ENCODE measurements at regions not wholly inside any gene's neighbourhood (a gene's known extent, or its start where the extent isn't known, plus 50 kb on each side); places are given as distances from the start of the nearest gene placed in this dataset.

- no peak overlapping the region for H3K27ac ChIP-seq
- H3K9me3 ChIP-seq: no peaks in the 10 kb centered on the region
- no peak for DNase-seq
- TF ChIP-seq, protein P1, sequence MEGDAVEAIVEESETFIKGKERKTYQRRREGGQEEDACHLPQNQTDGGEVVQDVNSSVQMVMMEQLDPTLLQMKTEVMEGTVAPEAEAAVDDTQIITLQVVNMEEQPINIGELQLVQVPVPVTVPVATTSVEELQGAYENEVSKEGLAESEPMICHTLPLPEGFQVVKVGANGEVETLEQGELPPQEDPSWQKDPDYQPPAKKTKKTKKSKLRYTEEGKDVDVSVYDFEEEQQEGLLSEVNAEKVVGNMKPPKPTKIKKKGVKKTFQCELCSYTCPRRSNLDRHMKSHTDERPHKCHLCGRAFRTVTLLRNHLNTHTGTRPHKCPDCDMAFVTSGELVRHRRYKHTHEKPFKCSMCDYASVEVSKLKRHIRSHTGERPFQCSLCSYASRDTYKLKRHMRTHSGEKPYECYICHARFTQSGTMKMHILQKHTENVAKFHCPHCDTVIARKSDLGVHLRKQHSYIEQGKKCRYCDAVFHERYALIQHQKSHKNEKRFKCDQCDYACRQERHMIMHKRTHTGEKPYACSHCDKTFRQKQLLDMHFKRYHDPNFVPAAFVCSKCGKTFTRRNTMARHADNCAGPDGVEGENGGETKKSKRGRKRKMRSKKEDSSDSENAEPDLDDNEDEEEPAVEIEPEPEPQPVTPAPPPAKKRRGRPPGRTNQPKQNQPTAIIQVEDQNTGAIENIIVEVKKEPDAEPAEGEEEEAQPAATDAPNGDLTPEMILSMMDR (IDR thresholded peaks at IDR 0.05): no peak
- no peak overlapping the region for H3K4me3 ChIP-seq
- no peaks in the 10 kb centered on the region for H3K27me3 ChIP-seq
- intact Hi-C loops (cut with DNase I; ENCODE audit: low total_unique reads): no loop called here
- no peaks in the 10 kb centered on the region for H3K36me3 ChIP-seq
- no peaks in the 10 kb centered on the region for H3K4me1 ChIP-seq
Observed at GRCh38 chr3:63043631-63044030, 168.4 kb upstream of the CADPS start.

- H3K27ac ChIP-seq: no peak overlapping the region
- TF ChIP-seq, protein P1 (IDR thresholded peaks at IDR 0.05): no peak
- DNase-seq: no peak
- no peak overlapping the region for H3K4me3 ChIP-seq
- intact Hi-C loops (cut with DNase I; ENCODE audit: low total_unique reads): no loop called here
- no peaks in the 10 kb centered on the region for H3K4me1 ChIP-seq
- no peaks in the 10 kb centered on the region for H3K36me3 ChIP-seq
- H3K9me3 ChIP-seq: no peaks in the 10 kb centered on the region
- no peaks in the 10 kb centered on the region for H3K27me3 ChIP-seq
Observed at GRCh38 chr3:63046152-63046551, 170.9 kb upstream of the CADPS start.

DNA sequence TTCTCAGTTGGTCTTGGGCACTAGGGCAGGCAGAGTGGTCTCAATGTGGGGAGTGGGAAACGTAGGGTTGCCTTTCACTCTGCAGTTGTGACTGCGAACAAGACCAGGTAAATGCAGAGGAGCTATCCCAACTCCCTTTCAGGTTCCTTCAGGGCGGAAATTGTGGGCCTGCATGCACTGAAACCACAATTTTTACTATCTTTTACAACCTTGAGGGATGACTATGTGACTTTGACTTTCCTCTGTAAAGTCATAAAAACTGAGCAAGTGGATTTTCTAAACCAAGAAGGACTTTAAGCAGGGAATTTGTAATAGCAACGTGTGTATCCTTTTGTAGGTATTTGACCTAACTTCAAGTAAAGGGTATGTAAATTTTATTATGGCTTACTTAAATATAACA lies 171.4 kb upstream of the CADPS start:
- intact Hi-C loops (cut with DNase I; ENCODE audit: low total_unique reads): no loop called here
- Histone ChIP-seq H3K9me3 (no peaks in the 10 kb centered on the region), H3K27me3 (no peaks in the 10 kb centered on the region), H3K4me1 (no peaks in the 10 kb centered on the region), H3K27ac (no peak overlapping the region), H3K4me3 (no peak overlapping the region), H3K36me3 (no peaks in the 10 kb centered on the region)
- TF ChIP-seq, protein P1 (IDR thresholded peaks at IDR 0.05): no peak
- no peak for DNase-seq

DNA sequence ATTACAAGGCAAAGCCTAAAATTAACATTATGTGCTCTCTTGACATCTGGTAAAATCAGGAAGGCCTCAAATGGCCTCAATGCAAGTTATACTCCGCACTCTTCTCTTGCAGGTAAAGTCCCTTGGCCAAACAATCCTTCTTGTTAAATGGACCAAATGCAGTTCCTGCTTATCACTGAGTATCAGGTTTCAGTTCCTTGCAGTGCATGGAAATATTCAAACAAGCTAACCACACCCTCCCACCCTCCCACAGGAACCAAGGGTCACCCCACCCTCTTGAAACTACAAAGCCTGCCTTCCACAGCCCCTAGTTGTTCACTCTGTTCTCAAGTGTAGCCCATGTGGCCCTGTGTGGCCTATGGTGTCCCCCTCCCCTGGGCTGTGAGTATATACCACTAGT lies 171.9 kb upstream of the CADPS start:
- TF ChIP-seq, protein P1 (IDR thresholded peaks at IDR 0.05): no peak
- H3K9me3 ChIP-seq: no peaks in the 10 kb centered on the region
- no peaks in the 10 kb centered on the region for H3K36me3 ChIP-seq
- no peak for DNase-seq
- no peaks in the 10 kb centered on the region for H3K27me3 ChIP-seq
- H3K4me1 ChIP-seq: peaks cover 0 to 4% (median 0%) of the 10 kb centered on the region in 4 donors
- no peak overlapping the region for H3K4me3 ChIP-seq
- intact Hi-C loops (cut with DNase I; ENCODE audit: low total_unique reads): no loop called here
- no peak overlapping the region for H3K27ac ChIP-seq

- Histone ChIP-seq H3K27me3 (no peaks in the 10 kb centered on the region), H3K4me1 (peaks cover 0 to 4% (median 0%) of the 10 kb centered on the region in 4 donors), H3K36me3 (no peaks in the 10 kb centered on the region), H3K4me3 (no peak overlapping the region), H3K27ac (no peak overlapping the region), H3K9me3 (no peaks in the 10 kb centered on the region)
- TF ChIP-seq, protein P1 (IDR thresholded peaks at IDR 0.05): no peak
- no peak for DNase-seq
- intact Hi-C loops (cut with DNase I; ENCODE audit: low total_unique reads): no loop called here
Observed at GRCh38 chr3:63048367-63049326, 173.4 kb upstream of the CADPS start.
